GM12801 (cell line): ENCODE measurements at regions not wholly inside any gene's neighbourhood (a gene's known extent, or its start where the extent isn't known, plus 50 kb on each side); places are given as distances from the start of the nearest gene placed in this dataset.

Experiments used
- CTCF ChIP-seq: IDR thresholded peaks from one replicate; pipeline ENCODE4 v1.5.1; 2011; ENCODE audit warnings: control low read depth; ENCODE audit not compliant: insufficient read length; ENCODE audit errors: extremely low read depth

GRCh38 chr6:153960281-153960680 is 78.8 kb upstream of the OPRM1 start:
- TF ChIP-seq CTCF: no peak

GRCh38 chr6:153959276-153959675 is 79.8 kb upstream of the OPRM1 start:
- no peak for TF ChIP-seq CTCF

- TF ChIP-seq CTCF: no peak
These were observed 80.2 kb upstream of the OPRM1 start for GRCh38 chr6:153958860-153959259.

GRCh38 chr6:153957394-153957793 is 81.6 kb upstream of the OPRM1 start:
- no peak for TF ChIP-seq CTCF

- no peak for TF ChIP-seq CTCF
These were observed 82.2 kb upstream of the OPRM1 start for GRCh38 chr6:153956808-153957207.

- no peak for TF ChIP-seq CTCF
These were observed 89.4 kb upstream of the OPRM1 start for GRCh38 chr6:153949616-153950015.

- peak; percentile 6 for TF ChIP-seq CTCF
These were observed 91.1 kb upstream of the OPRM1 start for GRCh38 chr6:153947808-153948447.

- TF ChIP-seq CTCF: no peak
These were observed 94.8 kb upstream of the OPRM1 start for GRCh38 chr6:153944201-153944600.
